ENCODE measurements at regions not wholly inside any gene's neighbourhood (a gene's known extent, or its start where the extent isn't known, plus 50 kb on each side); places are given as distances from the start of the nearest gene placed in this dataset.

DNA sequence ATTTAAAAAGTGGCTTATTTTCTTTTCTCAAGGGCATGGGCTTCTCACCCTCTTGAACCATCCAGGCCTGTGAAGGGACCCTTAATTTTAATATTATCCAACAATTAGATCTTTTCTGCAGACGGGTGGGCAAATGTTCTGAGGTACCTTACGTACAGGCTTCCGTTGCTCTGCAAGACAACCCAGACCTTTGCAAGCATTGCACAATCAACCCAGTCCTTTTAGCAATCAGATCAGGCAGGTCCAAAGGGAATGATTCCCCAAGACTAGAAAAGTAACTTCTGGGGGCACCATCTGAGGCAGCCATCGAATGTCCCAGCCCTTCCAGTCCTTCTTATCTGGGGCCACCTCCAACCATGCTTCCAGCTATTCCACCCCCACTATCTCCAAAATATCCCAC, 67.3 kb upstream of the TACR3 start:
- DNase-seq (no peak), ATAC-seq (no peak)
- Histone ChIP-seq H3K4me2 (ENCODE audit: low read length) (no peak overlapping the region), H3K4me1 (ENCODE audit: insufficient read depth, low read length) (no peaks in the 10 kb centered on the region), H3K36me3 (ENCODE audit: low read depth, low read length) (no peaks in the 10 kb centered on the region), H2AFZ (ENCODE audit: low read length) (no peak overlapping the region), H3K9me2 (replicated peaks; ENCODE audit: low read length) (no peaks in the 10 kb centered on the region), H3K27ac (ENCODE audit: low read length) (no peak overlapping the region), H3K9me3 (ENCODE audit: low read length) (no peaks in the 10 kb centered on the region), H4K20me1 (ENCODE audit: low read length) (no peaks in the 10 kb centered on the region), H3K79me2 (ENCODE audit: low read length) (no peaks in the 10 kb centered on the region), H3K27me3 (ENCODE audit: low read length) (no peaks in the 10 kb centered on the region), H3K9ac (ENCODE audit: low read length) (no peak overlapping the region), H3F3A (ENCODE audit: low read length, unreplicated experiment) (no peaks in the 10 kb centered on the region), H3K4me3 (ENCODE audit: low read length) (no peak overlapping the region)
- BruUV-seq (replicated peaks), result no TSS peak
- ChIA-PET POLR2A (ENCODE audit: unreplicated experiment) (no interaction called here), CTCF (no interaction called here)
- TF ChIP-seq EZH2phosphoT487 (IDR thresholded peaks at IDR 0.05; ENCODE audit: borderline replicate concordance, low read length) (no peak), CTCF (conservative IDR thresholded peaks at IDR 0.05; ENCODE audit: low read depth, low read length) (no peak), EZH2 (IDR thresholded peaks at IDR 0.05; ENCODE audit: low read length, unreplicated experiment) (no peak)
- intact Hi-C loops (cut with micrococcal nuclease), result loop anchor here (10.0 kb wide), 1 partner anchor 312 kb away; no protein-coding TSS in a partner anchor

GRCh38 chr4:103786593-103786992, 66.8 kb upstream of the TACR3 start:
- TF ChIP-seq CTCF (conservative IDR thresholded peaks at IDR 0.05; ENCODE audit: low read depth, low read length) (no peak), EZH2 (IDR thresholded peaks at IDR 0.05; ENCODE audit: low read length, unreplicated experiment) (no peak), EZH2phosphoT487 (IDR thresholded peaks at IDR 0.05; ENCODE audit: borderline replicate concordance, low read length) (no peak)

DNA sequence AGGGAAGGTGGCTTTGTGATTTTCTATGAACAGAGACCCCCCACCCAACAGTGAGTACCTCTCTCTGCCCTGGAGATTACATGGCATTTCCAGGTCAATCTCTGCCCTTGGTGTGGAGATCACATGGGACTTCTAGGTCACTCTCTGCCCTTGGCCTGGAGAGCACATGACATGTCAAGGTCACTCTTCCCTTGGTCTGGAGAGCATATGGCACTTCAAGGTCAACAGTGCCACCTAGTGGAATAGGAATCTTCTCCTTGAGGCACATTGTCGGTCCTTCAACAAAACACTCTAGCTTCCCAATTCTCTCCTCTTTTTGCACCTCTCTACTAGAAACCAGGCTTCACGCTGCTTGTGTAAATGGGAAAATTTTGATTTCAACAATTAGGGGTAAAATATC, 66.2 kb upstream of the TACR3 start:
- BruUV-seq (replicated peaks), result no TSS peak
- Histone ChIP-seq H3K4me2 (ENCODE audit: low read length) (no peak overlapping the region), H3K9ac (ENCODE audit: low read length) (no peak overlapping the region), H3K4me3 (ENCODE audit: low read length) (no peak overlapping the region), H2AFZ (ENCODE audit: low read length) (no peak overlapping the region), H3K9me3 (ENCODE audit: low read length) (no peaks in the 10 kb centered on the region), H3K27ac (ENCODE audit: low read length) (no peak overlapping the region), H3K79me2 (ENCODE audit: low read length) (no peaks in the 10 kb centered on the region), H3K27me3 (ENCODE audit: low read length) (no peaks in the 10 kb centered on the region), H3F3A (ENCODE audit: low read length, unreplicated experiment) (no peaks in the 10 kb centered on the region), H3K9me2 (replicated peaks; ENCODE audit: low read length) (no peaks in the 10 kb centered on the region), H4K20me1 (ENCODE audit: low read length) (no peaks in the 10 kb centered on the region), H3K4me1 (ENCODE audit: insufficient read depth, low read length) (no peaks in the 10 kb centered on the region), H3K36me3 (ENCODE audit: low read depth, low read length) (no peaks in the 10 kb centered on the region)
- TF ChIP-seq CTCF (conservative IDR thresholded peaks at IDR 0.05; ENCODE audit: low read depth, low read length), result peak; percentile 71
- no peak for TF ChIP-seq EZH2phosphoT487 (IDR thresholded peaks at IDR 0.05; ENCODE audit: borderline replicate concordance, low read length)
- TF ChIP-seq EZH2 (IDR thresholded peaks at IDR 0.05; ENCODE audit: low read length, unreplicated experiment), result no peak
- intact Hi-C loops (cut with micrococcal nuclease), result loop anchor here (1.0 to 10.0 kb wide), 2 partner anchors 311 to 582 kb away; no protein-coding TSS in a partner anchor
- ATAC-seq, result peak; percentile 57
- ChIA-PET CTCF (interaction anchor here (1.3 kb wide), 1 partner anchor 582 kb away, joined by 5 read pairs; no protein-coding TSS in a partner anchor), POLR2A (ENCODE audit: unreplicated experiment) (no interaction called here)
- peak; percentile 63 for DNase-seq

More at GRCh38 chr4:103786593-103786992, 66.8 kb upstream of the TACR3 start:
- Histone ChIP-seq H3K27ac (ENCODE audit: low read length) (no peak overlapping the region), H4K20me1 (ENCODE audit: low read length) (no peaks in the 10 kb centered on the region), H3F3A (ENCODE audit: low read length, unreplicated experiment) (no peaks in the 10 kb centered on the region), H3K4me2 (ENCODE audit: low read length) (no peak overlapping the region), H3K36me3 (ENCODE audit: low read depth, low read length) (no peaks in the 10 kb centered on the region), H3K4me1 (ENCODE audit: insufficient read depth, low read length) (no peaks in the 10 kb centered on the region), H3K79me2 (ENCODE audit: low read length) (no peaks in the 10 kb centered on the region), H3K4me3 (ENCODE audit: low read length) (no peak overlapping the region), H3K27me3 (ENCODE audit: low read length) (no peaks in the 10 kb centered on the region), H3K9me2 (replicated peaks; ENCODE audit: low read length) (no peaks in the 10 kb centered on the region), H3K9ac (ENCODE audit: low read length) (no peak overlapping the region), H2AFZ (ENCODE audit: low read length) (no peak overlapping the region), H3K9me3 (ENCODE audit: low read length) (no peaks in the 10 kb centered on the region)
- ChIA-PET POLR2A (ENCODE audit: unreplicated experiment) (no interaction called here), CTCF (interaction anchor here (1.3 kb wide), 1 partner anchor 582 kb away, joined by 5 read pairs; no protein-coding TSS in a partner anchor)
- no TSS peak for BruUV-seq (replicated peaks)
- ATAC-seq, result no peak
- no peak for DNase-seq
- intact Hi-C loops (cut with micrococcal nuclease), result loop anchor here (1.0 to 10.0 kb wide), 2 partner anchors 312 to 582 kb away; no protein-coding TSS in a partner anchor

Measured in PC-3 (cell line).